A673 (cell line): ENCODE measurements at regions not wholly inside any gene's neighbourhood (a gene's known extent, or its start where the extent isn't known, plus 50 kb on each side); places are given as distances from the start of the nearest gene placed in this dataset.

Experiments used
- EZH2 ChIP-seq: fragments of 200-600 bp; sonication (generic); IDR thresholded peaks from 2 replicates; pipeline ENCODE4 v1.6.1; 2017; ENCODE audit warnings: borderline replicate concordance, low read depth, mild to moderate bottlenecking, mixed read lengths, antibody characterized with exemption, low read length; ENCODE audit not compliant: poor library complexity, severe bottlenecking
- TF ChIP-seq, protein P1 (sequence below): fragments of 300-800, 200-600 bp; sonication (generic); conservative IDR thresholded peaks from 2 replicates; pipeline ENCODE4 v1.5.1; 2017; ENCODE audit warnings: low read depth, mild to moderate bottlenecking, antibody characterized with exemption, low read length, moderate library complexity, mixed read lengths

DNA sequence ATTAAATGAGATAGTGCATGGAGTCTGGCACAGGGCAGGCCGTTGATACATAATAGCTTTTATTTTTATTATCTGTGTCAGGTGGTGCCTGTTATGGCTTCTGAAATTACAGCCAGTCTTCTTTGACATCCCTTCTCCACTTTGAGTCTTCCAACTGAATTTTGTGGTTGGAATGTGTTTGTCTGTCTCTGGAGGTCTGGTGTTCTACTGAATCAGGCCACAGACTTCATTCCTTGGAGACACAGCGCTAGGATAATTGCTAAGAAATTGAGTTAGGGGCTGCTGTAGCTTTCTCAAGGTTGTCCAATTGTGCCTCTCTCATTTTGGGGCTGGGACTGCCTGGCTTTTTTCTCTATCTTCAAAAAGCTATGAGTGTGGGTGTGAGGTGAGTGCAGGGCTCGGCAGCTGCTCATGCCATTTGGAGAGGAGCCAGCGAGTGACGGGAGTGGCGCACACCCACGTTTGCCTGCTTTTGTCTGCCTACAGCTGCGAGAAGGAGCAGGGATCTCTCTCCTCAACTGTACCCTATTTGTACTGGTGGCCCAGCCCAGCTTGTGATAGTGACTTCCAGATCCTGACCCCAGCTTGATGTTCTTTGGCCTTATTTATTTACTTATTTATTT, 49.8 kb upstream of the SYN2 start:
- TF ChIP-seq EZH2: no peak
- TF ChIP-seq, protein P1, sequence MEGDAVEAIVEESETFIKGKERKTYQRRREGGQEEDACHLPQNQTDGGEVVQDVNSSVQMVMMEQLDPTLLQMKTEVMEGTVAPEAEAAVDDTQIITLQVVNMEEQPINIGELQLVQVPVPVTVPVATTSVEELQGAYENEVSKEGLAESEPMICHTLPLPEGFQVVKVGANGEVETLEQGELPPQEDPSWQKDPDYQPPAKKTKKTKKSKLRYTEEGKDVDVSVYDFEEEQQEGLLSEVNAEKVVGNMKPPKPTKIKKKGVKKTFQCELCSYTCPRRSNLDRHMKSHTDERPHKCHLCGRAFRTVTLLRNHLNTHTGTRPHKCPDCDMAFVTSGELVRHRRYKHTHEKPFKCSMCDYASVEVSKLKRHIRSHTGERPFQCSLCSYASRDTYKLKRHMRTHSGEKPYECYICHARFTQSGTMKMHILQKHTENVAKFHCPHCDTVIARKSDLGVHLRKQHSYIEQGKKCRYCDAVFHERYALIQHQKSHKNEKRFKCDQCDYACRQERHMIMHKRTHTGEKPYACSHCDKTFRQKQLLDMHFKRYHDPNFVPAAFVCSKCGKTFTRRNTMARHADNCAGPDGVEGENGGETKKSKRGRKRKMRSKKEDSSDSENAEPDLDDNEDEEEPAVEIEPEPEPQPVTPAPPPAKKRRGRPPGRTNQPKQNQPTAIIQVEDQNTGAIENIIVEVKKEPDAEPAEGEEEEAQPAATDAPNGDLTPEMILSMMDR: no peak
